ENCODE measurements at regions not wholly inside any gene's neighbourhood (a gene's known extent, or its start where the extent isn't known, plus 50 kb on each side); places are given as distances from the start of the nearest gene placed in this dataset.

- no peaks in the 10 kb centered on the region for H3K36me3 ChIP-seq (replicated peaks in 1 of 2; ENCODE audit: control extremely low read depth in 1 of 2, control insufficient read depth in 1 of 2, extremely low read depth in 1 of 2, insufficient read depth in 2 of 2, low read length in 1 of 2)
- no peaks in the 10 kb centered on the region for H3K9me3 ChIP-seq (ENCODE audit: control extremely low read depth in 1 of 3, control insufficient read depth in 2 of 3, insufficient read depth in 1 of 3, low read length in 2 of 3)
- H3K4me1 ChIP-seq (ENCODE audit: control insufficient read depth in 2 of 2, insufficient read depth in 2 of 2, low read length in 2 of 2), result no peaks in the 10 kb centered on the region
- H3K27ac ChIP-seq (ENCODE audit: low read length in 2 of 2), result no peak overlapping the region
- H3K27me3 ChIP-seq (replicated peaks in 1 of 4; ENCODE audit: control extremely low read depth in 1 of 4, control insufficient read depth in 3 of 4, insufficient read depth in 4 of 4, low read length in 3 of 4), result no peaks in the 10 kb centered on the region
- POLR2A ChIA-PET, result no interaction called here
- no peak overlapping the region for H2AFZ ChIP-seq (ENCODE audit: insufficient read depth, low read depth, low read length, poor library complexity, severe bottlenecking)
- no peak overlapping the region for H3K9ac ChIP-seq (ENCODE audit: low read length)
- TF ChIP-seq EZH2 (IDR thresholded peaks at IDR 0.05; ENCODE audit: borderline replicate concordance, insufficient read depth, low read depth, low read length, poor library complexity, severe bottlenecking) (no peak), CTCF (IDR thresholded peaks at IDR 0.05) (no peak)
- no peak overlapping the region for H3K4me3 Mint-ChIP-seq
- no peak overlapping the region for H3K4me3 ChIP-seq (ENCODE audit: control extremely low read depth in 1 of 5, extremely low read depth in 1 of 5, insufficient read depth in 1 of 5, low read depth in 2 of 5, low read length in 4 of 5)
- no peak overlapping the region for H3K27ac Mint-ChIP-seq
- ATAC-seq (ENCODE audit: low read depth), result no peak
- no peaks in the 10 kb centered on the region for H3K27me3 Mint-ChIP-seq
- H3K9me3 Mint-ChIP-seq (ENCODE audit: insufficient read depth), result no peaks in the 10 kb centered on the region
- no peak for DNase-seq
- WGBS (ENCODE audit: insufficient coverage), result 97% methylated on average over 11 of the region's 11 CpGs
- no peaks in the 10 kb centered on the region for H3K79me2 ChIP-seq (ENCODE audit: control insufficient read depth, insufficient read depth, low read length)
- no peak overlapping the region for H3K4me2 ChIP-seq (replicated peaks; ENCODE audit: low read depth, low read length, poor library complexity, severe bottlenecking)
- no peaks in the 10 kb centered on the region for H4K20me1 ChIP-seq (ENCODE audit: control insufficient read depth, insufficient read depth, low read length, poor library complexity, severe bottlenecking)
- intact Hi-C loops (cut with micrococcal nuclease), result no loop called here
- no peaks in the 10 kb centered on the region for H3K4me1 Mint-ChIP-seq
- CTCF ChIA-PET, result interaction anchor here (1.0 kb wide), 1 partner anchor 27 kb away, joined by 3 read pairs; no protein-coding TSS in a partner anchor
Measured at GRCh38 chr15:62770111-62770660, 272.4 kb upstream of the TPM1 start.

DNA sequence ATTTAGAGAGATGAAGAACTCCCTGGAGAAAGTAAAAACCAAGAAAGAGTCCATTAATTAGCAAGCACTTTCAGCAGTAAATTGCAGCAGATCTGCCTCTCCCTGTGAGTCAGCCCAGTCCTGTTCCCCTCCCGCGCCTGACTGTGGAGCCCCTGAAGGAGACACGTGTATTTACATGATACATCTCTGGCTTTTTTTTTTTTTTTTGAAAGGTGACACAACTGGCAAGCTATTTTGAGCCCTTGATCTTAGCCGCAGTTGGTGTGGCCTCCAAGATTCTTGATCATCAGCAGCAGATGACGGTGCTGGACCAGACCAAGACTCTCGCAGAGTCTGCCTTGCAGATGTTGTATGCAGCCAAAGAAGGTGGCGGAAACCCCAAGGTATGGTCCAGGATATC is 271.8 kb upstream of the TPM1 start:
- Histone ChIP-seq H3K27ac (ENCODE audit: low read length in 2 of 2) (no peak overlapping the region), H3K4me2 (replicated peaks; ENCODE audit: low read depth, low read length, poor library complexity, severe bottlenecking) (no peak overlapping the region), H3K27me3 (replicated peaks in 1 of 4; ENCODE audit: control extremely low read depth in 1 of 4, control insufficient read depth in 3 of 4, insufficient read depth in 4 of 4, low read length in 3 of 4) (no peaks in the 10 kb centered on the region), H4K20me1 (ENCODE audit: control insufficient read depth, insufficient read depth, low read length, poor library complexity, severe bottlenecking) (no peaks in the 10 kb centered on the region), H3K79me2 (ENCODE audit: control insufficient read depth, insufficient read depth, low read length) (no peaks in the 10 kb centered on the region), H3K9me3 (ENCODE audit: control extremely low read depth in 1 of 3, control insufficient read depth in 2 of 3, insufficient read depth in 1 of 3, low read length in 2 of 3) (no peaks in the 10 kb centered on the region), H3K4me1 (ENCODE audit: control insufficient read depth in 2 of 2, insufficient read depth in 2 of 2, low read length in 2 of 2) (no peaks in the 10 kb centered on the region), H2AFZ (ENCODE audit: insufficient read depth, low read depth, low read length, poor library complexity, severe bottlenecking) (no peak overlapping the region), H3K4me3 (ENCODE audit: control extremely low read depth in 1 of 5, extremely low read depth in 1 of 5, insufficient read depth in 1 of 5, low read depth in 2 of 5, low read length in 4 of 5) (no peak overlapping the region), H3K36me3 (replicated peaks in 1 of 2; ENCODE audit: control extremely low read depth in 1 of 2, control insufficient read depth in 1 of 2, extremely low read depth in 1 of 2, insufficient read depth in 2 of 2, low read length in 1 of 2) (no peaks in the 10 kb centered on the region), H3K9ac (ENCODE audit: low read length) (no peak overlapping the region)
- CTCF ChIA-PET, result no interaction called here
- Mint-ChIP-seq H3K4me1 (no peaks in the 10 kb centered on the region), H3K4me3 (no peak overlapping the region), H3K27me3 (no peaks in the 10 kb centered on the region), H3K9me3 (ENCODE audit: insufficient read depth) (no peaks in the 10 kb centered on the region), H3K27ac (no peak overlapping the region)
- DNase-seq (no peak), ATAC-seq (ENCODE audit: low read depth) (no peak)
- WGBS (ENCODE audit: insufficient coverage), result 99% methylated on average over 7 of the region's 7 CpGs
- TF ChIP-seq EZH2 (IDR thresholded peaks at IDR 0.05; ENCODE audit: borderline replicate concordance, insufficient read depth, low read depth, low read length, poor library complexity, severe bottlenecking), result no peak
- TF ChIP-seq CTCF (IDR thresholded peaks at IDR 0.05), result no peak
- POLR2A ChIA-PET, result no interaction called here
- intact Hi-C loops (cut with micrococcal nuclease), result no loop called here

Measured in B cell (primary cell).